Ishikawa (cell line): ENCODE measurements at regions not wholly inside any gene's neighbourhood (a gene's known extent, or its start where the extent isn't known, plus 50 kb on each side); places are given as distances from the start of the nearest gene placed in this dataset.

Experiments used
- CEBPB ChIP-seq: IDR thresholded peaks from 2 replicates; pipeline ENCODE4 v1.6.1; 2012
- EP300 ChIP-seq: IDR thresholded peaks from 2 replicates; pipeline ENCODE4 v1.6.1; 2012; ENCODE audit warnings: borderline replicate concordance
- REST ChIP-seq: IDR thresholded peaks from 2 replicates; pipeline ENCODE4 v1.6.1; 2012; ENCODE audit warnings: low read depth, mild to moderate bottlenecking
- TF ChIP-seq, protein P1 (sequence below): IDR thresholded peaks from 2 replicates; pipeline ENCODE4 v1.6.1; 2012

GRCh38 chr18:54717673-54718407 lies 110.4 kb upstream of the RAB27B start:
- TF ChIP-seq REST (no peak), CEBPB (no peak), EP300 (no peak)
- TF ChIP-seq, protein P1, sequence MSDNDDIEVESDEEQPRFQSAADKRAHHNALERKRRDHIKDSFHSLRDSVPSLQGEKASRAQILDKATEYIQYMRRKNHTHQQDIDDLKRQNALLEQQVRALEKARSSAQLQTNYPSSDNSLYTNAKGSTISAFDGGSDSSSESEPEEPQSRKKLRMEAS = no peak
